Renal pelvis (tissue), 1 donor: ENCODE measurements at regions not wholly inside any gene's neighbourhood (a gene's known extent, or its start where the extent isn't known, plus 50 kb on each side); places are given as distances from the start of the nearest gene placed in this dataset.

Experiments used
- DNase-seq: peaks from one replicate; pipeline ENCODE4 v3.0.0-alpha.2; 2013

- DNase-seq = no peak
Measured at GRCh38 chr1:106964495-106964894, 92.0 kb upstream of the PRMT6 start.

DNA sequence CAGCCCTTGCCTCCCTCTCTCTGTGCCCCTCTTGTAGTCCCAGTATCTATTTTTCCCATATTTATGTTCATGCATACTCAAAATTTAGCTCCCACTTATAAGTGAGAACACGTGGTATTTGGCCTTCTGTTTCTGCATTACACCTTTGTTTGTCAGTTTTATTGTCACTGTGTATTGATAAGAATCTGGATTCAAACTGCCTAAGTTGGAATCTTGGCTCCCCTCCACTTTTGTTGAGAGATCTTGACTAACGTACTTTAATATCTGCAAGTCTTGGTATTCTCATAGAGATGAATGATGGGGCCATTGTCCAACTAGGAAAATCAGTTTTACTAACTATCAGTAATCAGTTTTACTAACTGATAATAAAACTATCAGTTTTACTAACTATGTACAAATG is 87.8 kb upstream of the PRMT6 start:
- DNase-seq = no peak

DNA sequence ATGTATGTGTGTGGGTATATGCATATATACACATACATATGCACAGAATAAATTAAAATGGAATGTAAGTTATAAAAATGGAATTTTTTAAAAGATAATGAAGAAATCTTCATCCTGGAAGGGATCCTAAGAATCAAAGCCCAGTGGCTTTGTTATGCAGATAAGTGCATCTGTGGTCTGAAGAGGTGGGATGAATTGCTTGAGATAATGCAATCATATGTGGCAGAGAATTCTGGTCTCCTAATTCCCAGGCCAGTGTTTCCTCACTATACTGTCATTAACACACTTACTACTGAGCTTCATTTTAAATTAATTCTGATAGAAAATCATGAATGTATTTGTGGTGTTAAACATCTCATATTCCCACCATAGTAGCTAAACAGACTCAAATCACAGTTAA is 86.7 kb upstream of the PRMT6 start:
- DNase-seq = no peak

DNA sequence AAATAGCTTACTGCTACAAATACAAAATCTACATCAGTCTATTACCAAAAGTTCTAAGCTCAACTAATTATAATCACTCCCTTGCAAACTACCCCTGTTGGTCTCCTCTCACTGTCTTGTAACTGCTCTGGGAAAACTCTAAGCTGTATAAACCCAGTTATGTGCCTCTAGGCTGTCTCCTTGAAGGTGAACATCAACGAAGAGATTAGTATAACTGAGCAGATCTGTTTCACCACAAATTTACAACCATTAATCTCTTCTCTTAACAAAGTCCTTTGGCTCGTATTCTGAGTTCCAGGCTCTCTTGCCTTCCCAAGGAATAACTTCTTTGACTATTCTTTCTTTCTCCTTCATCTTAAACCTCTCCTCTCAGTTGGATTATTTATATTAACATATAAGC is 84.4 kb upstream of the PRMT6 start:
- no peak for DNase-seq

GRCh38 chr1:106975944-106976343 is 80.5 kb upstream of the PRMT6 start:
- no peak for DNase-seq

DNA sequence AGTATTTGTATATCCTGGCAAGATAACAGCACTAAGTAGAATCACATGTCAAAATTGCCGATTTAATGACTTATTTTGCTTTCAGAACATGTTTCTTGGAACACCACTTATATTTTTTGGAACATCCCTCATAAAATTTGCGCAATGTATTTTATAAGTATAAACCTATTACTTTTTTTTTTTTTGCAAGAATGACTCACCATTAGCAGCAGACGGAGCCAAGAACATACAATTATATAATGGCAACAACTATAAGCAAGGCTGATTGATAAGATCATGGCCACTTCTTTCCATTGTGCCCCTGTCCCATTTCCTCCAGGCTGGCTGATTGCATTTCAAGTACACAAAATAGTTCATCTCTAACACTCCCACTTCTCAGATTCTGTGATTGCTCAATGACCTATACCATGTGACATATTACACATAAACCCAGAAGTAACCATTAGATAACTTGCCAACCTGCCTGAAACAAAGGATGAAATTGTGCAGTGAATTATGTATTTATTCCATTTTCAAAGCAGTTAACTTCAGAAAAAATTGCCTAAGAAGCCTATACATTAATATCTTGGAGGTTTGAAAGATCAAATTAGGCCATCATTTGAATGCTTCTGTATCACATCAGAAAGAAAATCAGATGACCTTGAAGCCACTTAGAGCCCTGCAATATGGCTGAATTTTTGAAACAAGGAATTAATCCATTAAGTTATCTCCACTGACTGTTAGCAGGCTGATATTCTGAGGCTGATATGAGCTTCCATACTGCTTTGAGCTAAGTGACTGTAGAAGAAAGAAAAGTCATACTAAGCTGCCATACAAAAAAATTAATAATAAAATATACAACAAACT is 77.8 kb upstream of the PRMT6 start:
- DNase-seq = no peak

- DNase-seq = no peak
Measured at GRCh38 chr1:106979371-106979770, 77.1 kb upstream of the PRMT6 start.

- DNase-seq = no peak
Measured at GRCh38 chr1:106980121-106980520, 76.4 kb upstream of the PRMT6 start.

- no peak for DNase-seq
Measured at GRCh38 chr1:106984801-106985200, 71.7 kb upstream of the PRMT6 start.

DNA sequence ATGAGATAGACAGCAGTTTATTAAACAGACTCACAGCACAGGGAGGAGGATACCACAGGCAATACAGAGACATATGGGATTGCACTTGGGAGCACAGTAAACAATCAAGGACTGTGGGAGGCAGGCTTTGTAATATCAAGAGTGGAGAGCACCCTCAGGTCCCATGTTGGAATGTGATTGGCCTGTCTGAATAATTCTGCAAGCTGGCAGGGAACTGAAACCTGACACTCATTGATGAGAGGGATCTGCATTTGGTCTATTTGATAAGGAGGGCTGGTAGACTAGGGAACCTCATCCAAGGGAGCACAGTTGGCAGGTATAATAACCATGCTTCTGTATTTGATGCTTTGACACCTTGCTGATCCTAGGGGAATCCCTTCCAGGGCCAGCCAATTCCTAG is 69.9 kb upstream of the PRMT6 start:
- DNase-seq = no peak

DNA sequence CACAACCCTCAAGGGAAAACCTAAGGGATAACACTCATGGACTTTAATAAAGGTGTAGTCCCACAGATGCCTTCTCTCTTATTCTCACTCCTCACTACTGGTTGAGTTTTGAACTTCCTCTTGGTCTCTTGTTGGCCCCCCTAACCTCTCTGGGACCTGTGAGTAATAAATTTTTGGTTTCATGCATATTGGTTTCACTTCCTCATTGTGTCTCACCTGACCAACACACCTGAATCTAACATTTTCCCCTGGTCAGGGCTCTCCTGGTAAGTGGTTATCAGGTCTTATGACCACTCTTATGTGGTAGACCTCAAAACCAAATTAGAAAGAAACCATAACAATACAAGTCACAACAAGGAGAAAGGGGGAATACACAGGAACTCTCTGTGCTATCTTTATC is 60.5 kb upstream of the PRMT6 start:
- DNase-seq = no peak

- DNase-seq = no peak
Measured at GRCh38 chr1:106998431-106999002, 58.0 kb upstream of the PRMT6 start.

DNA sequence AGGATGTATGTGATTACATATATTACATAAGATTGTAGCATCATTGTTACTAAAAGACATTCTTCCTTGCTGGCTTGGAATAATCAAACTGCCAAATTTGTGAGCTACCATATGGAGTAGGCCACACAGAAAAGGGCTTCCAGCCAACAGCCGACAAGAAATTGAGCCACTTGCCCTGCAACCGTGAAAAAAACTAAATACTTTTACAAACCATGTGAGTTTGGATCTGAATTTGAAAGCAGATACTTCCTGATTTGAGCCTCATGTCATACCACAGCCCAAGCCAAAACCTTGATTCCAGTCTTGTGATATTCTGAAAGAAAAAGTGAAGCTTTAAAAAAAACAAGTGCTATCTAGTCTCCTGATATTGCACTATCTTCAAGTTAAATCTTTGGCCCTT is 55.6 kb upstream of the PRMT6 start:
- peak; percentile 2 for DNase-seq

DNA sequence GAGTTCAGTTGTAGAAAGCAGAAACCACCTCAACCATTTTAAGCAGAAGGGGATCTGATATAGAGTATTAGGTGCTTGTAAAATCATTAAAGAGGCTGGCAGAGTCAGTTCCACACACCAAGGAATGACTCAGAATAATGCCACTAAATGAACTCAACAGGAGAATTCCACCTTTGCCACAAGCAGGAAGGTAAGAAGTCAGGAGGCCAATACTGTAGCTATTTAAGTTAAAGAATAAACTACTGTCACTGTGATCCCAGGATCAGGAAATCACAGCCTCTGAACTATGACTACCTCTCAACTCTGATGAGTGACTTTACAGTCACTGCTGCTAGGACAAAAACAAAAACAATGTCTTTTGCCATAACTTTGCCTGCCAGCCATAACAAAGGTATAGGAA is 52.5 kb upstream of the PRMT6 start:
- no peak for DNase-seq

DNA sequence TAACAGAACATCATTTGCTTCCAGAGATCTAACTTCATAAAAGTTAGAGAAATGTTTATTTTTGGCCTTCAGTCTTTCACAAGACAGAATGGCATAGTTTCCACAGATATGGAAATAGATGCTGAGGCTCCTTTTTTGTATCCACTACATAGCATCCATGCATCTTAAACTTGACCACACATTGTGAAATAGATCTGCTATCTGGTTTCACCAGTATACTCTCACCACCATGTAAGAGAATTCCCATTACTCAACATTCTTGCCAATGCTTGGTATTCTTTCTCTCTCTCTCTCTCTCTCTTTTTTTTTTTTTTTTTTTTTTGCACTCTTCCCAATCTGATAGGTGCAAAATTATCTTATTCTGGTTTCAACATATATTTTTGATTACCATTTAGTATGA is 52.1 kb upstream of the PRMT6 start:
- DNase-seq = no peak
